Neural progenitor cell (in vitro differentiated cells): ENCODE measurements at regions not wholly inside any gene's neighbourhood (a gene's known extent, or its start where the extent isn't known, plus 50 kb on each side); places are given as distances from the start of the nearest gene placed in this dataset.

Experiments used
- DNase-seq: peaks from one replicate; pipeline ENCODE4 v3.0.0-alpha.2; 2016; ENCODE audit warnings: low spot score
- H2AFZ ChIP-seq: fragments of 200-600 bp; sonication (generic); replicated peaks from 2 replicates; pipeline ENCODE4 v1.6.1; 2016; ENCODE audit warnings: antibody characterized with exemption
- H3F3A ChIP-seq: fragments of 200-600 bp; sonication (generic); 2 replicates; pipeline ENCODE4 v1.6.1; 2016; ENCODE audit warnings: antibody characterized with exemption, low read depth
- H3K27ac ChIP-seq: fragments of 200-600 bp; sonication (generic); 2 replicates; pipeline ENCODE4 v1.5.1; 2016; ENCODE audit warnings: mild to moderate bottlenecking
- H3K27me3 ChIP-seq: fragments of 200-600 bp; sonication (generic); 2 replicates; pipeline ENCODE4 v1.6.1; 2016; ENCODE audit warnings: mild to moderate bottlenecking, moderate library complexity
- H3K36me3 ChIP-seq: fragments of 200-600 bp; sonication (generic); 2 replicates; pipeline ENCODE4 v1.5.1; 2016
- H3K4me1 ChIP-seq: fragments of 200-600 bp; sonication (generic); 2 replicates; pipeline ENCODE4 v1.6.1; 2016; ENCODE audit warnings: mixed run types
- H3K4me2 ChIP-seq: fragments of 200-600 bp; sonication (generic); 2 replicates; pipeline ENCODE4 v1.6.1; 2016
- H3K4me3 ChIP-seq: fragments of 200-600 bp; sonication (generic); 2 replicates; pipeline ENCODE4 v1.5.1; 2016
- H3K79me2 ChIP-seq: fragments of 200-600 bp; sonication (generic); 2 replicates; pipeline ENCODE4 v1.6.1; 2016; ENCODE audit warnings: low read depth
- H3K9ac ChIP-seq: fragments of 200-600 bp; sonication (generic); 2 replicates; pipeline ENCODE4 v1.6.1; 2016
- H3K9me3 ChIP-seq: fragments of 200-600 bp; sonication (generic); 2 replicates; pipeline ENCODE4 v1.5.1; 2016; ENCODE audit warnings: low read depth
- H4K20me1 ChIP-seq: fragments of 200-600 bp; sonication (generic); 2 replicates; pipeline ENCODE4 v1.6.1; 2016; ENCODE audit warnings: low read depth
- H3K27ac Mint-ChIP-seq: 3 replicates; pipeline ENCODE4 v1.8.0; 2021; ENCODE audit warnings: mixed read lengths
- H3K27me3 Mint-ChIP-seq: 2 replicates; pipeline ENCODE4 v1.8.0; 2022; ENCODE audit warnings: low read depth, mild to moderate bottlenecking, inconsistent platforms, moderate library complexity, mixed read lengths; ENCODE audit not compliant: insufficient read depth
- H3K36me3 Mint-ChIP-seq: 3 replicates; pipeline ENCODE4 v1.8.0; 2021; ENCODE audit warnings: mixed read lengths
- H3K4me1 Mint-ChIP-seq: 3 replicates; pipeline ENCODE4 v1.8.0; 2021; ENCODE audit warnings: mixed read lengths
- H3K4me3 Mint-ChIP-seq: 3 replicates; pipeline ENCODE4 v1.8.0; 2021; ENCODE audit warnings: mild to moderate bottlenecking, moderate library complexity, mixed read lengths
- H3K9me3 Mint-ChIP-seq: 3 replicates; pipeline ENCODE4 v1.8.0; 2020; ENCODE audit warnings: mixed read lengths
- CTCF ChIP-seq: fragments of 200-600 bp; sonication (generic); IDR thresholded peaks from 2 replicates; pipeline ENCODE4 v1.5.1; 2017; ENCODE audit warnings: antibody characterized with exemption, mild to moderate bottlenecking
- EZH2 ChIP-seq: fragments of 200-600 bp; sonication (generic); IDR thresholded peaks from 2 replicates; pipeline ENCODE4 v1.6.1; 2017; ENCODE audit warnings: antibody characterized with exemption, mild to moderate bottlenecking, moderate library complexity
- EZH2phosphoT487 ChIP-seq: fragments of 200-600 bp; sonication (generic); IDR thresholded peaks from 2 replicates; pipeline ENCODE4 v1.6.1; 2017; ENCODE audit warnings: antibody characterized with exemption

- TF ChIP-seq EZH2 (no peak), CTCF (no peak), EZH2phosphoT487 (no peak)
- no peaks in the 10 kb centered on the region for H3K27me3 ChIP-seq
- Mint-ChIP-seq H3K4me3 (no peak overlapping the region), H3K27ac (no peak overlapping the region), H3K9me3 (no peaks in the 10 kb centered on the region), H3K4me1 (peaks cover 2% of the 10 kb centered on the region), H3K27me3 (no peaks in the 10 kb centered on the region), H3K36me3 (no peaks in the 10 kb centered on the region)
- no peaks in the 10 kb centered on the region for H3K79me2 ChIP-seq
- H3K36me3 ChIP-seq, result no peaks in the 10 kb centered on the region
- H3F3A ChIP-seq, result no peaks in the 10 kb centered on the region
- no peaks in the 10 kb centered on the region for H4K20me1 ChIP-seq
- H3K4me1 ChIP-seq, result no peaks in the 10 kb centered on the region
- H3K9me3 ChIP-seq, result no peaks in the 10 kb centered on the region
- DNase-seq, result no peak
- no peak overlapping the region for H2AFZ ChIP-seq
- H3K4me3 ChIP-seq, result no peak overlapping the region
- no peak overlapping the region for H3K9ac ChIP-seq
- no peak overlapping the region for H3K4me2 ChIP-seq
- H3K27ac ChIP-seq, result no peak overlapping the region
These were observed 72.5 kb downstream of the IFI44 start for GRCh38 chr1:78722105-78722504.

- H3K36me3 ChIP-seq, result no peaks in the 10 kb centered on the region
- Mint-ChIP-seq H3K4me1 (peaks cover 2% of the 10 kb centered on the region), H3K4me3 (no peak overlapping the region), H3K27me3 (no peaks in the 10 kb centered on the region), H3K9me3 (no peaks in the 10 kb centered on the region), H3K36me3 (no peaks in the 10 kb centered on the region), H3K27ac (no peak overlapping the region)
- H3K4me2 ChIP-seq, result no peak overlapping the region
- H3K4me3 ChIP-seq, result no peak overlapping the region
- no peak overlapping the region for H2AFZ ChIP-seq
- H3K9me3 ChIP-seq, result no peaks in the 10 kb centered on the region
- H3K4me1 ChIP-seq, result no peaks in the 10 kb centered on the region
- no peaks in the 10 kb centered on the region for H3F3A ChIP-seq
- no peaks in the 10 kb centered on the region for H3K79me2 ChIP-seq
- no peak overlapping the region for H3K27ac ChIP-seq
- H3K9ac ChIP-seq, result no peak overlapping the region
- DNase-seq, result no peak
- TF ChIP-seq EZH2, result no peak
- TF ChIP-seq EZH2phosphoT487, result no peak
- no peak for TF ChIP-seq CTCF
- H3K27me3 ChIP-seq, result no peaks in the 10 kb centered on the region
- H4K20me1 ChIP-seq, result no peaks in the 10 kb centered on the region
These were observed 72.9 kb downstream of the IFI44 start for GRCh38 chr1:78722521-78722920.

GRCh38 chr1:78722947-78723346 lies 73.3 kb downstream of the IFI44 start:
- Mint-ChIP-seq H3K4me1 (no peaks in the 10 kb centered on the region), H3K27ac (no peak overlapping the region), H3K4me3 (no peak overlapping the region), H3K9me3 (no peaks in the 10 kb centered on the region), H3K27me3 (no peaks in the 10 kb centered on the region), H3K36me3 (no peaks in the 10 kb centered on the region)
- H3K4me2 ChIP-seq, result no peak overlapping the region
- no peak overlapping the region for H2AFZ ChIP-seq
- no peak overlapping the region for H3K9ac ChIP-seq
- H3K27ac ChIP-seq, result no peak overlapping the region
- H3K27me3 ChIP-seq, result no peaks in the 10 kb centered on the region
- H3F3A ChIP-seq, result no peaks in the 10 kb centered on the region
- no peaks in the 10 kb centered on the region for H3K79me2 ChIP-seq
- no peaks in the 10 kb centered on the region for H3K9me3 ChIP-seq
- no peaks in the 10 kb centered on the region for H3K36me3 ChIP-seq
- no peaks in the 10 kb centered on the region for H4K20me1 ChIP-seq
- no peaks in the 10 kb centered on the region for H3K4me1 ChIP-seq
- no peak for TF ChIP-seq EZH2
- no peak for TF ChIP-seq EZH2phosphoT487
- no peak for TF ChIP-seq CTCF
- H3K4me3 ChIP-seq, result no peak overlapping the region
- DNase-seq, result no peak

GRCh38 chr1:78726686-78727085 lies 77.1 kb downstream of the IFI44 start:
- Histone ChIP-seq H3K9me3 (no peaks in the 10 kb centered on the region), H3K4me2 (no peak overlapping the region), H4K20me1 (no peaks in the 10 kb centered on the region), H3K27ac (no peak overlapping the region), H3K36me3 (no peaks in the 10 kb centered on the region), H3K27me3 (no peaks in the 10 kb centered on the region), H3K9ac (no peak overlapping the region), H3K4me1 (no peaks in the 10 kb centered on the region), H3K79me2 (no peaks in the 10 kb centered on the region), H3F3A (no peaks in the 10 kb centered on the region), H2AFZ (no peak overlapping the region), H3K4me3 (no peak overlapping the region)
- TF ChIP-seq CTCF (no peak), EZH2 (no peak), EZH2phosphoT487 (no peak)
- DNase-seq, result no peak
- Mint-ChIP-seq H3K9me3 (no peaks in the 10 kb centered on the region), H3K4me3 (no peak overlapping the region), H3K27ac (no peak overlapping the region), H3K36me3 (no peaks in the 10 kb centered on the region), H3K27me3 (no peaks in the 10 kb centered on the region), H3K4me1 (no peaks in the 10 kb centered on the region)
